DMS79 treated with DMSO at 0.1 percent for 48 hours (cell line): ENCODE measurements at regions not wholly inside any gene's neighbourhood (a gene's known extent, or its start where the extent isn't known, plus 50 kb on each side); places are given as distances from the start of the nearest gene placed in this dataset.
"Not testable (repeated sequence)": the region's sequence is repeated elsewhere in the genome, so short reads cannot be mapped to it uniquely, and the experiment has no call there.

ENCODE experiments used
- DNase-seq: peaks from one replicate; lab custom pipeline; 2025; lab: John Stamatoyannopoulos, UW

DNA sequence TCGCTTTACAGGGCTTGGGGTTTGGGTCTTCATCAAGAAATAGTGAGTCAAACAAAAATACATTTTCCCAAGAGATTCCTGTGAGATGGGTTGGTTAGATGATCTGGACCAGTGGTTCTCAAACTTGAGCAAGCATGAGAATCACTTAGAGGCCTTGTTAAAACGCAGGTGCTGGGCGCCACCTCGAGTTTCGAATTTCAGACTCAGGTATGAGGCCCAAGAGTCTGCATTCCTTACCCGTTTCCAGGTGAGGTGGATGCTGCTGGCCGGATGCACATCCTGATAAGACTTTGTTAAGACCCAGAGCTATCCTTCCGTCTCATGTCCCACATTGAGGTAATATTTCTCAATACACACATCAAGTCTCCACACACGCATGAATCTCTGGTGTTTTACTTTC, 707.8 kb upstream of the SALL3 start:
- no peak for DNase-seq

DNA sequence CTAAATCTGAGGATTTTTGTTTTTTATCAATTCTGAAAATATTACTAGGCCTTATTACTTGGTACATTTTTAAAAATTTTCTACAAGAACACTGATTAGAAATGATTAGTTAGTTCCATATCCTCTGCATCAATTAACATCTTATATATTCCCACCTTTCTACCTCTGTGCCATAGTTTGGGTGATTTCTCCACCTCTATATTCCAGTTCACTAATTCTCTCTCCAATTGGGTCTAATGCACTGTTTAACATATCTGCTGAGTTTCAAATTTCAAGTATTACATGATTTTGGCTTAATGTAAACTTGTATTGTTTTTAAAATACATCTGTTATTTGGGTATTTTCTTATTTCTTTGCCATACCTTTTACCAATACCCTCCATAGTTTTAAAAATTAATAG, 705.7 kb upstream of the SALL3 start:
- no peak for DNase-seq

GRCh38 chr18:78283425-78283824, 696.2 kb upstream of the SALL3 start:
- DNase-seq: not testable (repeated sequence)

DNA sequence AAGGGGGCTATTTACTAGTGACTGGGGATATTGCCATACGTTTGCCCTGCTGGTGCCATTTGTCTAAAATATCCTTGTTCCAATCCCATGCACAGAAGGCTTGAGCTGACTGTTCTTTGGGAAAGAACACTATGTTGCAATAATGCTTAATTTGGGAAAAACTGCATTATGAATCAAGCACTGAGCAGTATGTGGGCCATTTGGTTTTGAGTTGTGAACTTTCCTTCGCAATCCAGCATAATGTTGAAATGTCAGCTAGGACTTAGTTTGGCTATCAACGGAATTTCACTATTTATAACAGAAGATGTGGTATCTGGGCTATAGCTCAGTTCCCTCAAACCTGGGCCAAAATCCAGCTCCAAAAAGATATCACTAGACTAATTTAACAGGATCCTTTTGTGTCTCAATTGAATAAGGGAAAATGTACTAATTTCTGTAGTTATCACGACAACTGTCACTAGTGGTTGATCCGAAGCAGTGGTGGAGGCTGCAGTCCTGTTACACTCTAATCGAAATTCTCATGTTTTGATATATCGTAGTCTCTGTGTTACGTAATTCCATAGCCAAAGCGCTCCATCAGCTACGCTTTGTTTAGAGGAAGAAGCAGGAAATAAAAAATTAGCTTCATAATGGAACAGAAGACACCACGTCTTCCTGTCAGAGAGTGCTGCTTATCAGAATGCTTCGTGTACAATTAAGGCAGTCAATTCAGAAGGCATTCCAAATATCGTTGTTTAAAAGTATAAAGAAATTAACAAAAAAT, 686.8 kb upstream of the SALL3 start:
- no peak for DNase-seq

GRCh38 chr18:78293540-78293939, 686.1 kb upstream of the SALL3 start:
- DNase-seq: no peak

DNA sequence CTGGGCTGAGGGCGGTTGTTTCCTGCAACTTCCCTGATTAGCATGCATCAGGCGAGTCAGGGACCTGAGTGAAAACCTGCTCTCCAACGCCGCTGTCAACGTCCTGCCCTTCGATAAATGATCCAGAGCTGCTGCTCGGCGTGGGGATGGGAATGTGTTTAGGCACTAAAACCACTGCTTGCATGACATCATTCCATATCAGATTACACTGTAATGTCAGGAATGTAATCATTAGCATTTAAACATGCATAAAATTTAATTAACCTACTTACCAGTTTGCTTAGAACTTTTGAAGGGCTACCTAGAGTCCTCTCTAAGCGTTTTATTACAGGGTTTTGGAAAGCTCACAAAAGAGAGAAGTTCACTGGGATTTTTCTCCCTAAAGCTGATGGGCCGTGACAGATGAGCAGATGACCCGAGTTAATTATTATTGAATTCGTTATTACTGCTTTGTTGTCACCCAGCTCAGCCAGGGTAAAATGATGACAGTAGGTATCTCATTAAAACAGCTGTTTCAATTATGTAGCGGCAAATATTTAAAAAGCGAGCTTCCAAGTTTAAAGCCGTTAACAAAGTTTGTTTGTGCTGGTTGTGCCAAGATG, 685.6 kb upstream of the SALL3 start:
- DNase-seq: no peak

GRCh38 chr18:78295262-78295661, 684.4 kb upstream of the SALL3 start:
- no peak for DNase-seq

DNA sequence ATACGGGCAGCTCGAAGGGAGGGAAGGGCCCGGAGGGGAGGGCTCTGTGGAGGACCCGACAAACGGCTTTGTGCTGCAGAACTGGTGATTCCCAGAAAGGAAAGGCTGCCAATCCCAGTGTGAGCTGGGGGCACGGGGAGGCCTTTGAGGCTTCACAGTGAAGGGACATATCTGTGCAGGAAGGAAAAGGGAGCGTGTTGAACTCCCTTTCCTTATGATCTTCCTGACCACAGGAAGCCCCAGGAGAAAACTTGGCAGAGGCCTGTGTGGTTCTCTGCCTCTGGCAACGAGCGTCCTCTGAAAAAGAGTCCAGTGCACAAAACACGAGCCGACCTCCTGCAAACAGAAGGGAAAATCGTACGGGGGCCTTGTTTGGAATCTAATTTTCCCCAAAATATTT, 683.5 kb upstream of the SALL3 start:
- DNase-seq: no peak

DNA sequence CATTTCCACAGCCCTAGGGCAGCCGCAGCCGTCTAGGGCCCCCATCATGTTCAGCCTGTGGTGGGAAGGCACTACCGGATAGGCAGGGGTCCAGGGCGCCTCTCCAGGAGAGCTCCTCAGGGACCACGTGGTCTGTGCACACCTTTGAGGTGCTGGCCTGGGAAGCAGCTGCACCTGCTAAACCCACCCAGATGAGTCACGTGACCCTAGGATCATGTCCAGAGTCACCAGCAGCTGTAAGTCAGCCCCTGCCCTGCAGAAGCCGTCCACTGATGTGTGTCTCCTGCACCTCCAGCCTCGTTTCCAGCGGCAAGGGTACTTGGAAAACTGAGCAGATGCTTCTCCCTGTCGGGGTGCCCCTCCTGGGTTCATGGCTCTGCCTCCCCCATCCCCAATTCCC, 682.6 kb upstream of the SALL3 start:
- DNase-seq: no peak

- DNase-seq: no peak
Observed at GRCh38 chr18:78303519-78304191, 676.0 kb upstream of the SALL3 start.

GRCh38 chr18:78304192-78305164, 675.1 kb upstream of the SALL3 start:
- DNase-seq: no peak

DNA sequence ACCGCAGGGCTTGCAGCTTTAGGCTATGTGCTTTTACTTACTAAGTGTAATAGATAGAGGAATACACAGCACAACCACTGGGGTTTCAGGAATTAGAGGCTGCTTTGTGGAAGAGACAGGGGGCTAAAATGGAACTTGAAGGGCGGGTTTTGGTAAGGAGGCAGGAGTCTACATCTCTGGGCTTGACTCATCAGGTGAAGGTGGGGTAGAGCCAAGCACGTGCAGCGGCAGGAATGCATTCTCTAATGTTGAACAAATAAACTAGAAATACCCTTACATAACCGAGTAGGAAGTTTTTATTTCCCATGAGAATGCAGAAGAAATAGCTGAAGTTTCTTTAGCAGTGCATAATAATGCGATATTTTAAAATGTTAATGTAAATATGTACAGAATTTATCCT, 673.8 kb upstream of the SALL3 start:
- DNase-seq: no peak

DNA sequence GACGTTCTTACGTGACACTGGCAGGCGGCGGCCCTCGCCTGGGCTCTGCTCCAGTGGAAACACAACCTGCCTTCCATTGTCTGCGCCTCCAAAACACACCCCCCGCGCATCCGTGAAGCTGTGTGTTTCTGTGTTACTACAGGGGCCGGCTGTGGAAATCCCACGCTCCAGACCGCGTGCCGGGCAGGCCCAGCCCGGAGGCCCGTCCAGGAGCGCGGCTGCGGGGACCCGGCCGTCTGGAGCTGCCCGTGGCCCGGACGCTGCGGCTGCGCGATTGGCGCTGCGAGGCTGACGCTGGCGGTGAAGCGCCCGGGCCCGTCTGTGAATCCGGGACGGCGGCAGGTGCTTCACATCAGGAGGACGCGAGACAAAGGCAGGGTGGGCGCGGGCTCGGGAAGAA, 670.3 kb upstream of the SALL3 start:
- no peak for DNase-seq

GRCh38 chr18:78309924-78310323, 669.7 kb upstream of the SALL3 start:
- DNase-seq: no peak

DNA sequence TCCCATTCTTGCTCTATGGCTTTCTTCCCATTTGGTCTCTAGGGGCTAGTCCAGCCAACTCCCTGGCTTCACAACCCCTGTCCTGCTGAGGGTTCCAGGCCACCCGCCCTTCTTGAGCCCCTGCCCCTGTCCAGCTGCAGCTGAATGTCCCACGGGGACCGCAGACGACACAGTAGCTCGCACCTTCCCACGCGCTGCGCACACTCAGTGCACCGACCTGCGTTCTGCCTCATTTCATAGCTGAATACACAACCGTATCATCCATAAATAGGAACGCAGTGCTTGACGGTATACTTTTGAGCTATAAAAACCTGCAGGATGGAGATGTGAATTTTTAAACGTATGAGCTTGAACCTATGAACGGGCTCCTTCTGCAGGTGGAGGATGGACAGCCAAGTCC, 660.4 kb upstream of the SALL3 start:
- DNase-seq: no peak

- DNase-seq: no peak
Observed at GRCh38 chr18:78319961-78320360, 659.7 kb upstream of the SALL3 start.

GRCh38 chr18:78321402-78321801, 658.2 kb upstream of the SALL3 start:
- DNase-seq: no peak

- DNase-seq: peak; percentile 1
Observed at GRCh38 chr18:78323453-78324197, 656.0 kb upstream of the SALL3 start.

- no peak for DNase-seq
Observed at GRCh38 chr18:78327643-78328042, 652.0 kb upstream of the SALL3 start.

- DNase-seq: no peak
Observed at GRCh38 chr18:78330766-78331165, 648.9 kb upstream of the SALL3 start.

- no peak for DNase-seq
Observed at GRCh38 chr18:78352910-78353309, 626.7 kb upstream of the SALL3 start.
